ENCODE measurements at regions not wholly inside any gene's neighbourhood (a gene's known extent, or its start where the extent isn't known, plus 50 kb on each side); places are given as distances from the start of the nearest gene placed in this dataset.

DNA sequence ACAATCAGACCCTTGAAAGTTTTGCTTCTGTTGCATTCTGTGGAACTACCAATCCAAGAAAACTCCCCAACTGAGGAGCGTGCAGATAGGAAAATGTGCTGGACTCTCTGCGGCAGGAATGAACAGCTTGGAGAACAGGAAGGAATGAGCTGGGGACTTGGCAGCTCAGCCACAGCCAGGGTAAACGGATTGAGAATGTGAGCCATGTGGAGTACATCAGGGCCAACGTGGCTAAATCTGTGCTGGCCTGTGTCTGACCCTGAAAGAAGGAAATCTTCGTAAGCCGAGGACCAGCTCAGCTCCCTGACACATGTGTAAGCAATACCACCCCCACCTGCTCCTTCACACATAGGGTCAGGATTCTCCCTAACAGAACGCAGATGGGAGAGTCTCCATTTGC lies 1023.7 kb downstream of the BCL11A start:
- no peak overlapping the region for H3K4me3 ChIP-seq
- SMC1A ChIA-PET (ENCODE audit: uncharacterized antibody, unreplicated experiment) = no interaction called here
- H3K9me3 ChIP-seq (replicated peaks; ENCODE audit: control insufficient read depth, insufficient read depth, low read length) = no peaks in the 10 kb centered on the region
- RAD21 ChIA-PET (ENCODE audit: unreplicated experiment) = interaction anchor here (0.7 kb wide), 1 partner anchor 689 kb away, joined by 3 read pairs; no protein-coding TSS in a partner anchor
- no peak overlapping the region for H3K4me2 ChIP-seq (ENCODE audit: control insufficient read depth, insufficient read depth)
- POLR2A ChIA-PET = no interaction called here
- in situ Hi-C loops (cut with MboI) (no loop called here), intact Hi-C loops (cut with micrococcal nuclease; ENCODE audit: unreplicated experiment) (no loop called here)
- no peak for ATAC-seq
- no TSS peak for BruUV-seq (replicated peaks)
- H4K20me1 ChIP-seq (ENCODE audit: control insufficient read depth, insufficient read depth) = no peaks in the 10 kb centered on the region
- no peak for FAIRE-seq
- H3K36me3 ChIP-seq (ENCODE audit: control insufficient read depth in 2 of 2, insufficient read depth in 2 of 2, low read length in 1 of 2) = no peaks in the 10 kb centered on the region
- no peaks in the 10 kb centered on the region for H3K79me2 ChIP-seq (ENCODE audit: control insufficient read depth, insufficient read depth, low read length)
- 31% methylated on average over 7 of the region's 7 CpGs for WGBS (ENCODE audit: insufficient coverage, insufficient replicate concordance, low lambda C conversion rate, missing lambda C conversion rate)
- CTCF ChIA-PET = interaction anchor here (1.4 kb wide), 1 partner anchor 15 kb away, joined by 5 read pairs; no protein-coding TSS in a partner anchor
- H3K27me3 ChIP-seq (replicated peaks in 1 of 2; ENCODE audit: control insufficient read depth in 2 of 2, insufficient read depth in 2 of 2, low read length in 1 of 2) = no peaks in the 10 kb centered on the region
- no peak overlapping the region for H3K27ac ChIP-seq (ENCODE audit: control insufficient read depth, insufficient read depth)
- H3K9ac ChIP-seq (ENCODE audit: control insufficient read depth, insufficient read depth, low read length) = no peak overlapping the region
- no peaks in the 10 kb centered on the region for H3K4me1 ChIP-seq (ENCODE audit: control insufficient read depth, insufficient read depth, low read length)
- H2AFZ ChIP-seq (ENCODE audit: control insufficient read depth, low read depth, low read length) = no peak overlapping the region
- DNase-seq (ENCODE audit: low read depth, low spot score) = no peak
- TF ChIP-seq SREBF2 (IDR thresholded peaks at IDR 0.05; ENCODE audit: low read length) (no peak), SIN3A (IDR thresholded peaks at IDR 0.05; ENCODE audit: low read depth, low read length) (no peak), NR2F1 (conservative IDR thresholded peaks at IDR 0.05) (no peak), MTA2 (IDR thresholded peaks at IDR 0.05; ENCODE audit: low read depth) (no peak), GATAD2B (conservative IDR thresholded peaks at IDR 0.05; ENCODE audit: low read depth) (no peak), EED (IDR thresholded peaks at IDR 0.05; ENCODE audit: low read depth) (no peak), FOXM1 (IDR thresholded peaks at IDR 0.05; ENCODE audit: low read depth, low read length) (no peak)
- TF ChIP-seq, protein P1, sequence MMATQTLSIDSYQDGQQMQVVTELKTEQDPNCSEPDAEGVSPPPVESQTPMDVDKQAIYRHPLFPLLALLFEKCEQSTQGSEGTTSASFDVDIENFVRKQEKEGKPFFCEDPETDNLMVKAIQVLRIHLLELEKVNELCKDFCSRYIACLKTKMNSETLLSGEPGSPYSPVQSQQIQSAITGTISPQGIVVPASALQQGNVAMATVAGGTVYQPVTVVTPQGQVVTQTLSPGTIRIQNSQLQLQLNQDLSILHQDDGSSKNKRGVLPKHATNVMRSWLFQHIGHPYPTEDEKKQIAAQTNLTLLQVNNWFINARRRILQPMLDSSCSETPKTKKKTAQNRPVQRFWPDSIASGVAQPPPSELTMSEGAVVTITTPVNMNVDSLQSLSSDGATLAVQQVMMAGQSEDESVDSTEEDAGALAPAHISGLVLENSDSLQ (IDR thresholded peaks at IDR 0.05) = no peak
- TF ChIP-seq, protein P2, sequence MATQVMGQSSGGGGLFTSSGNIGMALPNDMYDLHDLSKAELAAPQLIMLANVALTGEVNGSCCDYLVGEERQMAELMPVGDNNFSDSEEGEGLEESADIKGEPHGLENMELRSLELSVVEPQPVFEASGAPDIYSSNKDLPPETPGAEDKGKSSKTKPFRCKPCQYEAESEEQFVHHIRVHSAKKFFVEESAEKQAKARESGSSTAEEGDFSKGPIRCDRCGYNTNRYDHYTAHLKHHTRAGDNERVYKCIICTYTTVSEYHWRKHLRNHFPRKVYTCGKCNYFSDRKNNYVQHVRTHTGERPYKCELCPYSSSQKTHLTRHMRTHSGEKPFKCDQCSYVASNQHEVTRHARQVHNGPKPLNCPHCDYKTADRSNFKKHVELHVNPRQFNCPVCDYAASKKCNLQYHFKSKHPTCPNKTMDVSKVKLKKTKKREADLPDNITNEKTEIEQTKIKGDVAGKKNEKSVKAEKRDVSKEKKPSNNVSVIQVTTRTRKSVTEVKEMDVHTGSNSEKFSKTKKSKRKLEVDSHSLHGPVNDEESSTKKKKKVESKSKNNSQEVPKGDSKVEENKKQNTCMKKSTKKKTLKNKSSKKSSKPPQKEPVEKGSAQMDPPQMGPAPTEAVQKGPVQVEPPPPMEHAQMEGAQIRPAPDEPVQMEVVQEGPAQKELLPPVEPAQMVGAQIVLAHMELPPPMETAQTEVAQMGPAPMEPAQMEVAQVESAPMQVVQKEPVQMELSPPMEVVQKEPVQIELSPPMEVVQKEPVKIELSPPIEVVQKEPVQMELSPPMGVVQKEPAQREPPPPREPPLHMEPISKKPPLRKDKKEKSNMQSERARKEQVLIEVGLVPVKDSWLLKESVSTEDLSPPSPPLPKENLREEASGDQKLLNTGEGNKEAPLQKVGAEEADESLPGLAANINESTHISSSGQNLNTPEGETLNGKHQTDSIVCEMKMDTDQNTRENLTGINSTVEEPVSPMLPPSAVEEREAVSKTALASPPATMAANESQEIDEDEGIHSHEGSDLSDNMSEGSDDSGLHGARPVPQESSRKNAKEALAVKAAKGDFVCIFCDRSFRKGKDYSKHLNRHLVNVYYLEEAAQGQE (IDR thresholded peaks at IDR 0.05; ENCODE audit: low read depth, low read length) = no peak
- TF ChIP-seq, protein P3, sequence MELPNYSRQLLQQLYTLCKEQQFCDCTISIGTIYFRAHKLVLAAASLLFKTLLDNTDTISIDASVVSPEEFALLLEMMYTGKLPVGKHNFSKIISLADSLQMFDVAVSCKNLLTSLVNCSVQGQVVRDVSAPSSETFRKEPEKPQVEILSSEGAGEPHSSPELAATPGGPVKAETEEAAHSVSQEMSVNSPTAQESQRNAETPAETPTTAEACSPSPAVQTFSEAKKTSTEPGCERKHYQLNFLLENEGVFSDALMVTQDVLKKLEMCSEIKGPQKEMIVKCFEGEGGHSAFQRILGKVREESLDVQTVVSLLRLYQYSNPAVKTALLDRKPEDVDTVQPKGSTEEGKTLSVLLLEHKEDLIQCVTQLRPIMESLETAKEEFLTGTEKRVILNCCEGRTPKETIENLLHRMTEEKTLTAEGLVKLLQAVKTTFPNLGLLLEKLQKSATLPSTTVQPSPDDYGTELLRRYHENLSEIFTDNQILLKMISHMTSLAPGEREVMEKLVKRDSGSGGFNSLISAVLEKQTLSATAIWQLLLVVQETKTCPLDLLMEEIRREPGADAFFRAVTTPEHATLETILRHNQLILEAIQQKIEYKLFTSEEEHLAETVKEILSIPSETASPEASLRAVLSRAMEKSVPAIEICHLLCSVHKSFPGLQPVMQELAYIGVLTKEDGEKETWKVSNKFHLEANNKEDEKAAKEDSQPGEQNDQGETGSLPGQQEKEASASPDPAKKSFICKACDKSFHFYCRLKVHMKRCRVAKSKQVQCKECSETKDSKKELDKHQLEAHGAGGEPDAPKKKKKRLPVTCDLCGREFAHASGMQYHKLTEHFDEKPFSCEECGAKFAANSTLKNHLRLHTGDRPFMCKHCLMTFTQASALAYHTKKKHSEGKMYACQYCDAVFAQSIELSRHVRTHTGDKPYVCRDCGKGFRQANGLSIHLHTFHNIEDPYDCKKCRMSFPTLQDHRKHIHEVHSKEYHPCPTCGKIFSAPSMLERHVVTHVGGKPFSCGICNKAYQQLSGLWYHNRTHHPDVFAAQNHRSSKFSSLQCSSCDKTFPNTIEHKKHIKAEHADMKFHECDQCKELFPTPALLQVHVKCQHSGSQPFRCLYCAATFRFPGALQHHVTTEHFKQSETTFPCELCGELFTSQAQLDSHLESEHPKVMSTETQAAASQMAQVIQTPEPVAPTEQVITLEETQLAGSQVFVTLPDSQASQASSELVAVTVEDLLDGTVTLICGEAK (IDR thresholded peaks at IDR 0.05; ENCODE audit: borderline replicate concordance) = no peak
- TF ChIP-seq, protein P4, sequence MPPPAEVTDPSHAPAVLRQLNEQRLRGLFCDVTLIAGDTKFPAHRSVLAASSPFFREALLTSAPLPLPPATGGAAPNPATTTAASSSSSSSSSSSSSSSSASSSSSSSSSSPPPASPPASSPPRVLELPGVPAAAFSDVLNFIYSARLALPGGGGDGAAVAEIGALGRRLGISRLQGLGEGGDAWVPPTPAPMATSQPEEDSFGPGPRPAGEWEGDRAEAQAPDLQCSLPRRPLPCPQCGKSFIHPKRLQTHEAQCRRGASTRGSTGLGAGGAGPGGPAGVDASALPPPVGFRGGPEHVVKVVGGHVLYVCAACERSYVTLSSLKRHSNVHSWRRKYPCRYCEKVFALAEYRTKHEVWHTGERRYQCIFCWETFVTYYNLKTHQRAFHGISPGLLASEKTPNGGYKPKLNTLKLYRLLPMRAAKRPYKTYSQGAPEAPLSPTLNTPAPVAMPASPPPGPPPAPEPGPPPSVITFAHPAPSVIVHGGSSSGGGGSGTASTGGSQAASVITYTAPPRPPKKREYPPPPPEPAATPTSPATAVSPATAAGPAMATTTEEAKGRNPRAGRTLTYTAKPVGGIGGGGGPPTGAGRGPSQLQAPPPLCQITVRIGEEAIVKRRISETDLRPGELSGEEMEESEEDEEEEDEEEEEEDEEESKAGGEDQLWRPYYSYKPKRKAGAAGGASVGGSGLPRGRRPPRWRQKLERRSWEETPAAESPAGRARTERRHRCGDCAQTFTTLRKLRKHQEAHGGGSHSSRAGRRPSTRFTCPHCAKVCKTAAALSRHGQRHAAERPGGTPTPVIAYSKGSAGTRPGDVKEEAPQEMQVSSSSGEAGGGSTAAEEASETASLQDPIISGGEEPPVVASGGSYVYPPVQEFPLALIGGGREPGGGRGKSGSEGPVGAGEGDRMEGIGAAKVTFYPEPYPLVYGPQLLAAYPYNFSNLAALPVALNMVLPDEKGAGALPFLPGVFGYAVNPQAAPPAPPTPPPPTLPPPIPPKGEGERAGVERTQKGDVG (CRISPR knock-in tag; IDR thresholded peaks at IDR 0.05) = no peak

Data from GM12878 (cell line).